ENCODE measurements at regions not wholly inside any gene's neighbourhood (a gene's known extent, or its start where the extent isn't known, plus 50 kb on each side); places are given as distances from the start of the nearest gene placed in this dataset.
"Not testable (repeated sequence)": the region's sequence is repeated elsewhere in the genome, so short reads cannot be mapped to it uniquely, and the experiment has no call there.

- not testable (repeated sequence) for TF ChIP-seq POLR2A (IDR thresholded peaks at IDR 0.05; ENCODE audit: extremely low read depth, insufficient read length); MAX (IDR thresholded peaks at IDR 0.05; ENCODE audit: low read depth, low read length)
Measured at GRCh38 chr1:146670832-146671566, 267.1 kb upstream of the NBPF12 start.
